ENCODE measurements at regions not wholly inside any gene's neighbourhood (a gene's known extent, or its start where the extent isn't known, plus 50 kb on each side); places are given as distances from the start of the nearest gene placed in this dataset.
A peak's percentile ranks its signal among the peaks of the same experiment; 100 is the strongest.

GRCh38 chr6:2534406-2535042 is 216.2 kb downstream of the MYLK4 start:
- DNase-seq, result peak; percentile 38

- peak; percentile 93 for DNase-seq
Observed at GRCh38 chr6:2531426-2532215, 219.1 kb downstream of the MYLK4 start.

GRCh38 chr6:2529211-2529719 is 221.5 kb downstream of the MYLK4 start:
- no peak for DNase-seq

GRCh38 chr6:2528156-2528555 is 222.6 kb downstream of the MYLK4 start:
- no peak for DNase-seq

GRCh38 chr6:2526766-2527165 is 224.0 kb downstream of the MYLK4 start:
- DNase-seq, result no peak

GRCh38 chr6:2524090-2524489 is 226.6 kb downstream of the MYLK4 start:
- no peak for DNase-seq

GRCh38 chr6:2523061-2523460 is 227.7 kb downstream of the MYLK4 start:
- no peak for DNase-seq

- DNase-seq, result peak; percentile 71
Observed at GRCh38 chr6:2522521-2522920, 228.2 kb downstream of the MYLK4 start.

- DNase-seq, result no peak
Observed at GRCh38 chr6:2517855-2518473, 232.8 kb downstream of the MYLK4 start.

GRCh38 chr6:2517401-2517800 is 233.3 kb downstream of the MYLK4 start:
- DNase-seq, result no peak

- DNase-seq, result no peak
Observed at GRCh38 chr6:2516059-2516458, 234.7 kb downstream of the MYLK4 start.

- no peak for DNase-seq
Observed at GRCh38 chr6:2514965-2515543, 235.7 kb downstream of the MYLK4 start.

GRCh38 chr6:2512802-2513201 is 237.9 kb downstream of the MYLK4 start:
- no peak for DNase-seq

- DNase-seq, result no peak
Observed at GRCh38 chr6:2510316-2510715, 240.4 kb downstream of the MYLK4 start.

- DNase-seq, result no peak
Observed at GRCh38 chr6:2509711-2510110, 241.0 kb downstream of the MYLK4 start.

- no peak for DNase-seq
Observed at GRCh38 chr6:2508071-2508470, 242.7 kb downstream of the MYLK4 start.

GRCh38 chr6:2507521-2508037 is 243.1 kb downstream of the MYLK4 start:
- DNase-seq, result no peak

GRCh38 chr6:2507016-2507415 is 243.7 kb downstream of the MYLK4 start:
- DNase-seq, result no peak

- no peak for DNase-seq
Observed at GRCh38 chr6:2505624-2506023, 245.1 kb downstream of the MYLK4 start.

- no peak for DNase-seq
Observed at GRCh38 chr6:2504495-2505064, 246.1 kb downstream of the MYLK4 start.

- peak; percentile 63 for DNase-seq
Observed at GRCh38 chr6:2503816-2504494, 246.8 kb downstream of the MYLK4 start.

GRCh38 chr6:2502998-2503674 is 247.6 kb downstream of the MYLK4 start:
- peak; percentile 22 for DNase-seq
